Nucleus accumbens (tissue), 56 donors: ENCODE measurements at regions not wholly inside any gene's neighbourhood (a gene's known extent, or its start where the extent isn't known, plus 50 kb on each side); places are given as distances from the start of the nearest gene placed in this dataset.

Experiments used
- DNase-seq, 56 donors: peaks; one replicate each; lab custom pipeline; 2025; lab: John Stamatoyannopoulos, UW

DNA sequence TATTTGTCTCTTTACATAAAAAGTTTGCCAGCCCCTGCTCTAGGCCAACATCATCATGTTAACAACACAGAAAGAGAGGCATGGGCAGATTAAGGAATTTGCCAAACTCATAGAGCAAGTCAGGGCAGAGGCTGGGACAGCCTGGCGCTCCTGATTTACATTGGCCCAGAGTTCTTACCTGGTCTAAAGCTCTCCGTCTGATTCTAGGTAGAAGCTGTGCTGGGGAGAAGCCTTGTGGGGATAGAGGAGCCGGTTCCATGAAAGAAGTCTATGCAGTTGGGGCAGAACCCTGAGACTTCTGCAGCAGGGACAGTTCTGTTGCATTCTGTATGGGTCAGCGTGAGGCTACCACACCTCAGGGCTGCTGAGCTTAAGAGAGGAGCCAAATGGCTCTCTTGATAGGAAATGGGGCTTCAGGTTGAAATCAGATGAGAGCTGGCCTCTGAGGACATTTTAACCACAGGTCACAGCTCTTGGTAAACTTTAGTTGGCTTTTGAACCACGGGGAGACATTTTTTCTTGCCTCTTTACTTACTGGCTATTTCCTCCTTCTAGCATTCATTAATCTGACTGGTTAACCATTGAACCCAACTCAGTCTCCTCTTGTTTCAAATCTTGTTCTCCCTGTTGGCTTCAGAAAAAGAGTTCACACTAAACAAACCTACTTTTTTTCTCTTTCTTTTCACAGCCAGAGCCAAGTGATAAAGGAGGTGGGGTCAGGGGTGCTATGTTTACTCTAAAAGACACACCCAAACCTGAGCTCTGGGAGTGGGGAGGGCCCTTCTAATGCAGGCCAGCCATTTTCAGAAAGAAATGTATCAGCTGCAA, 250.7 kb downstream of the OPA1 start:
- no peak for DNase-seq

DNA sequence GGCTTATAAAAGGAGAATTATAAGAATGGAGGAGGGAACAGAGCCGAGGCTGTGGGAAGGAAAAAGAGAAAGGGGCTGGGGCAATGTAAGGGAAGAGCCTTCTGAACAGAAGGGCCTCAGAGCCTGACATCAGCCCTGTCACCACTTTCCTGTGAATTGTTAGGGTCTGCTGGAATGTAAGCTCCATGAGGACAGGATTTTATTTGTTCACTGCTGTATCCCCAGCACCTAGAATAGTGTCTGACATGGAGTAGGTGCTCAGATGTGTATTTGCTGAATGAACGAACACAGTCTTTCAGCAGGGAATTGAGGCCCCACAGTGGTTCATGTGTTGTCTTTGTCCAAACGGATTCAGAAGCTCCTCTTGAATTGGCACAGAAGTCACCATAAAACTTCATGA, 251.5 kb downstream of the OPA1 start:
- no peak for DNase-seq

DNA sequence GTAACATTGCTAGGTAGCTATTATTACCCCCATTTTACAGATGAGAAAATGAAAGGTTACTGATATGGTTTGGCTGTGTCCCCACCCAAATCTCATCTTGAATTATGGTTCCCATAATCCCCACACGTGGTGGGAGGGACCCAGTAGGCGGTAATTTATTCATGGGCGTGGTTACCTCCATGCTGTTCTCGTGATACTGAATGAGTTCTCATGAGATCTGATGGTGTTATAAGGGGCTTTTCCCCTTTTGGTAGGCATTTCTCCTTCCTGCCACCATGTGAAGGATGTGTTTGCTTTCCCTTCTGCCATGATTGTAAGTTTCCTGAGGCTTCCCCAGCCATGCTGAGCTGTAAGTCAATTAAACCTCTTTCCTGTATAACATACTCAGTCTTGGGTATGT, 252.1 kb downstream of the OPA1 start:
- no peak for DNase-seq

DNA sequence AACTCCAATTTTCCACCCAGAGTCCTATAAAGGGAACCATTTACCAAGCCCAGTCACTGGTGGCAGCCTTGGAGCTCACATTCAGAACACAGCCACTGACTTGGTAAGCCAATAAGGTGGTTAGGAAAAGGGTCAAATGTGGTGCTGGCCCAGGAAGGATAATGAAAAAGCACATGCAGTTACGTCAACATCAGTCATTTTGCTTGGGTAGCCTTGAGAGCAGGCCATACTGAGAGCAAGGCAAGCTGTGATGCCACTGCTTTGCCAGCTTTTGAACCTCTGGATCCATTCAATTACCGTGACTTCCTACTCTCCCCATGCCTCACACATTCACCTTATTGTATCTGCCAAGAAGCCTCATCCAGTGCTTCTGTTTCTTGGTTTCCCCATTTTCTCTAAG, 253.6 kb downstream of the OPA1 start:
- DNase-seq, result no peak

DNA sequence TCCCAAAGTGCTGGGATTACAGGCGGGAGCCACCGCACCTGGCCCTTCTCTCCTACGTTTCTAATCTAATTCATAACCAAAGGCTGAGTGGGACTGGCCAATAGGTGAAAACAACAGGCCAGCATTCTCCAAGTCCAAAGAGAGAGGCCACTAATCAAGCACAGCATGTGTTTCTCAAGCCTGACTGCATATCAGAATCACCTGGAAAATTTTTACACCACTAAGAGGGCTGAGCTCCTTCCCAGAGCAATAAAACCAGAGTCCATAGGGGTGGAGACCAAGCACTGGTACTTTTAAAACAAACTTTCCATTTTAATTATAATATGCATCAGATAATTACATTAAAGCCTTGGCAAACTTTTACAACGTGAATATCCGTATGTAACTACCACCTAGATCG, 254.4 kb downstream of the OPA1 start:
- no peak for DNase-seq

DNA sequence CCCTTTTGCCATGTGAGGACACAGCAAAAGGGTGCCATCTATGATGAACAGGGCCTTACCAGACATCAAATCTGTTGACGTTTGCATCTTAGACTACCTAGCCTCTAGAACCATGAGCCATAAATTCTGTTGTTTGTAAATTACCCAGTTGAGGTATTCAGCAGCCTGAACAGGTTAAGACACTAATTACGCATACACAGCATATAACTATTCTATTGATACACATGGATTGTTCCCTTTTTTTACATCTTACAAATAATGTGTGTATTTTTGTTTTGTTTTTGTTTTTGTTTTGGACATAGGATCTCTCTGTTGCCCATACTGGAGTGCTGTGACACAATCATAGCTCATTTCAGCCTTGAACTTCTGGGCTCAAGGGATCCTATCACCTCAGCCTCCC, 255.5 kb downstream of the OPA1 start:
- no peak for DNase-seq

DNA sequence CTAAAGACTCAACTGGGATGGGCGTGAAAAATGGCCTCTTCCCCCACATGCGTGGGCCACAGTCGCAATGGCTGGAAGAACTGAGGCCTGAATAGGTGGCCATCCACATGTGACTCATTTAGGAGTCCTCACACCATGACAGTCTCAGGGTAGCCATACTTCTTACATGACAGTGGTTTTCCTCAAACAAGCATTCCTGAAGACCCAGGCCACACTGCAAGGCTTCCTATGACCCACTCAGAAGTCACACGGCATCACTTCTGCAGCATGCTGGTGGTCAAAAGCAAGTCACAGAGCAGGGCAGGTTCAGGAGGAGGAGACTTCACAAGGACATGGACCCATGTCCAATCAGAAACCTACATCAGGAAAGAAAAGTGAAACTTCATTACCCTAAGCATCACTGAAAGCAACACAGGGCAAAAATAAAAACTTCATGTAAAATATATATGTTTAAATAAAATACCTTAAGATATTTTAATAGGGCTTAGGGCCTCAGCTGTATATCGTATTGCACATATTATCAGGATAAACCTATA, 257.1 kb downstream of the OPA1 start:
- DNase-seq, result no peak

DNA sequence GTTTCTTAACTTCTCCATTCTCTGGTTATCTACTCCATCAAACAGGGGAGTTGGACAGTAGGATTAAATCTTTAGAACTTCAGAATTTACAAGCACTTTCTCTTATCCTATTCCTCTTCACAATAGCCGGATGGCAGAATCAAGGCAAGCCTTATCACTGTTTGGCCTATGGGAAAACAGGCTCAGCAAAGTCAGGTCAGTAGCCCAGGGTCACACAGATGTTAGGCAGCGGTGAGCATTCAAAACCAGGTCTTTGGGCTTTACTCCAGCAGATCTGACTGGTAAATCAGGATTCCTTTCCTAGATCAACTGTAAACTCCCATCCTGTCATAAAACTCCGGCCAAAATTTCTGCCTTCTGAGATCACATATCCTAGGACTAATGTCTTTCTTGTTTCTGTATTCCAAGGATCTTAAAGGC, 258.4 kb downstream of the OPA1 start:
- DNase-seq, result no peak

DNA sequence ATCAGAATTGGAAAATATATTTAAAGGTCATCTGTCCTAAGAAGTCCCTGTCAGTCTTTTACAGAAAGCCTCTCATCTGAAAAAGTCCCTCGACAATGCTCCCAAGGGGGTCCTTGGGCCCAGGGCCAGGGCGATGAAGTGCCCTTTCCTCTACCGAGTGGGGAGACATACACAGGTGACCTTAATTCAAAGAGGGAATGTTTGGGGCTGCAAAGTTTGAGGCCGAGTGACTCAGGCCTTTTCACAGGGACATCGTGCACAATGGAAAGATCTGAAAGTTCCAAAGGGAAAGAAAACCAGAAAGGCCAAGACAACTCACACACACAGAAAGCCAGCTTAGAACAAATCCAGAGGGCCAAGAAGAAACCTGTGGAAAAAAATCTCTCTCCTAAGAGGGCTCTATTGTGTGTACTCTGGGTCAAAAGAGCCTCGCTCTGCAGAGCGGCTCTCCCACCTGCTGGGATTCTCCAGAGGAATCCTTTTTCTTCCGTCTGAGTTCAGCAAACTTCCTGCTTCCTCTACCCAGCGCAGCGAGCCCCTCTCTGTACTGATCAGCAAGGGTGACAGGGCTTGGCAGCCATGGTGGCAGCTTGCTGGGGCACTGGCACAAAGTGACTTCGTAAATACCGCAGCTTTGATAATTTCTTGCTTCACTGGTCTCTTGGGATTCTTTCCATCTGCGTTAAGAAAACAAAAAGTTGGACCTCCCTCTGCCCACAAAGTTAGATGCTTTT, 259.1 kb downstream of the OPA1 start:
- DNase-seq, result peak in 5 of 56 donors; percentile 1 to 26 (median 7)

DNA sequence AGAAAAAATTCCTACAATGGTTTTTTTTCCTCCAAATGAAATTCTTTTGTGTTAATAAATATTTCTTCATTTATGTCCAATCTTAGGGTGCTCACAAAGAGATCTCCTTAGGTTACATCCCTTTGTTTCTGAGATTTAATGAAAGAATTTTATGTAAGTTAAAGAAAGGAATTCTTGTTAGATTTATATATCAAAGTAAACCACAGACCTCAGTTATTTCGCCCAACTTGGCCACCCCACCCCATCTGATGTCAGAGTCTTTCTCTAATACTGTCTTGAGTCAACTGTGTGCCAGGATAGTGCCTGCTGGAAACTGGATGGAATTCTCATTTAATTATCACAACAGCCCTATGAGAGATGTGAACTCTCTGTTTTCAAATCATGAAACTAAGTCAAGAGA, 259.9 kb downstream of the OPA1 start:
- DNase-seq, result no peak

DNA sequence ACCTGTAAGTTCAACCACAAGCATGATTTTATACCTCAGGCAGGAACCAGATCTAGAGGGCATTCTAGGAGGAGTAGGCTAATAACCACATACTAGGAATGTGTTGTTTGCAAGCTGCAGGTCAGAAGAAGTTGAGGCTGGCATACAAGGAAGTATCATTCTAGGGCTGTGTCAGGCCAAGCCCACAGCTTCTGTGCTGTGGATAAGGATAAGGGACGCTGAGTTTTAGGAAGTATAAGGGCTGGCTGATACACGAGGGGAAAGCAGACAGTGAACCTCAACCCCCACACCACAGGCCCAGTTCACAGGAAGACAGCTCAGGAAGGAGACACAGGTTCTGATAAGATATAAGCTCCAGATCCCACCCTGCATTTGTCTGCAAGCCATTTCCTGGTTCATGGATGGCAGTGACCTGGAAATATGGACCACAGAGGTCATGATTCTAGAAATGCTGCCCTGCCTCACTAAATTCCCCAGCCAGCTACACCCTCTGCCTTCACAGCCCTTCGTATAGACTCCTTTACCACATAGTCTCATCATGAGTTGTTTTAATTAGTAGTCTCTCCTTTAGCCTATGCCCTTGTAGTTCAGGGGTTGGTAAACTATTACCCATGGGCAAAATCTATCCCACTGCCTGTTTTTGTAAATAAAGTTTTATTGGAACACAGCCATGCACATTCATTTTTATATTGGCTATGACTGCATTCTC, 260.7 kb downstream of the OPA1 start:
- DNase-seq, result no peak

DNA sequence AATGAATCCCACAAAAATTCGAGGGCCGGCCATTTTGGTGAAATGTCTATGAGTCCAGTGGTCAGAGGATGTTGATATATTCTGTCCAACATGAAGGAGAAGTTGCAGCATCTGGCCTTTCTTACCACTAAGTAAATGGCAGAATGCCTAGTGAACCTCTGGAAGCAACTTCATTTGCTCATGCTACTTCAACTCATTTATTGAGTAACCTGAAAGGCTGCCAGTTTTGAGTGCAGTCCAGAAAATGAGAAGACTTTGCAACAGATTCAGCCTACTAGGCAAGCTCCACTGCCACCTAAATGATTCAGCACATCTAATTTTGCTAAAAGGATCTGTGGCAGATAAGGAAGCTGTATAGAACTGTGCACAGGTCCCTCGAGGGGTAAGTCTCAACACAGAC, 265.0 kb downstream of the OPA1 start:
- no peak for DNase-seq

DNA sequence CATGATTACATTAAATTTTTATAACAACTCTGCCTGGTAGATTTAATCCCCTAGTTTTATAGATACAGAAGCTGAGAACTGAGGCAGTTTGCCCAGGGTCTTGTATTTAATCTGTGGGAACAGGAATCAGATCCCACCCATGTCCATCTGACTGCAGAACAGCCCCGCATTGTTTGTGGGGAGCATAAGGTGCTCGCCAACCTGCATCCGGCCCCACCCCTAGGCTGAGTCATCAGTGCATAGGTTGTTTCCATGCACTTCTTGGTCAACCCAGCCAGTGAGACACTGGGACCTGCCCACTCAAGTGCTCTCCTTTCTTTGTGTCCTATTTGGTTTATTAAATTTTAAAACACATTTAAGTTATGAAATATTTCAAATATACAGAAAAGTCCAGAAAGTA, 266.2 kb downstream of the OPA1 start:
- no peak for DNase-seq

DNA sequence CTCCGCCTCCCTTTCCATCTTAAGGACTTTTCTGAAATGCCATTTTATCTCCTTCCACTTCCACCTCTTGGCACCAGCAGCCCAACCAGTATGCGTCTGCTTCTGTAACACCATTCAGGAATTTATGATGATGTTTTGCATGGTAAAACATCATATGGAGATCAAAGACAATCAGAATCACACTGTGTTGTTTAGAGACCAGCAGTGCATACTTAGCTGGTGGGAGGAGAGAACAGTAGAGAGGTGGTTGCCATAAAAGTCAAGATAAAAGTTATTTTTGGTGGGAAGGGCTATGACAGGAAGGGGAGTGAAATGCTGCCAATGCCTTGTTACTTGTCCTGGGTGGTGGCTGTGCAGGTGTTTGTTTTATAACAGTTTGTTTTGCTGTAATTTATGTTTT, 268.0 kb downstream of the OPA1 start:
- no peak for DNase-seq

DNA sequence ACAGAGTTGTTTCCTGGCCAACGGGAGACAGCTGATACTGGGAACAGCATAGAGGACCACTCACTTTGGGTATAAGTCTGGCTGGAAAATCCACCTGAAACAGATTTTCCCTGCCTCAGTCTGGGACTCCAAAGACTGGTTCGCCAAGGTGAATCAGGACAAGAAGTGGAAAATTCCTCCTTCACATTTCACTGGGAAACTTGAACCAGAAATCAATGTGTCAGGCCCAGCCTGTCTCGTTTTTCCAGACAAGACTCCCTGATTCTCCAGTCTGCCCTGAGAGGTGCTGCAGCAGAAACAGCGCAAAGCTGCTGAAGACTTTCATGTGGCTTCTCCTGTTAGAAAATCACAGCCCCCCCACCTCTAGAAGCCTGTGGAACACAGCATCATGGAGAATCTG, 269.8 kb downstream of the OPA1 start:
- DNase-seq, result no peak

DNA sequence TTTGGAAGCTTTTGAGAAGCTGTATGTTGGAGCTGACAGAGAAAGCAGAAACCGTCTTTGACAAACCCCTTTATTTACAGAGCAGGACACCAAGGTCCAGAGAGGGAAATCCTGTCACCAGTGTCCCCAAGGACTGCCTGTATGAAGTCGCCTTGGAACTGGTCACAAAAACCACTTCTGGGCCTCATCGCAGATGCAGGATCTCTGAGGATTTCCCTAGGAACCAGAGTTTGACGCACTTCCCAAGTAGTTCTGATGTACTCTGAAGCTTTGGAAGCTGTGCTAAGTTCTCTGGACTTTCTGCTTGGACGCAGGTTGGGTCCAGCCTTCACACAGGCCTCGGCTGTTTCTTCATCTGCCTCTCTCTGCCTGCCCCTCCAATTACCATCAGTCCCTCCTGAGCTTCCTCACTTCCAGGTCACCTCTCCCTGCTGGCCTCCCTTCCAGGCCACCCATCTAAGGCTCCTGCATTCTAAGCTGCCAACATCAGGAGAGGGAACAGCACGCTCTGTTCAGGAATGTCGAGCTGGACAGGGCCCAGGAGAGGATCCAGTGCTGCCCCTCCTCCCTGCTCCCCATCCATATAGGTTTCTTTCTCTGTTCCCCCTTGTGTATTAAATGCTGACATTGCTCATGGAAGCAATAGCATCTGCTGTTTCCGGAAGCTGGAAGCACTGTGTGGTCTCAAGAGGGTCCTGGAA, 270.8 kb downstream of the OPA1 start:
- DNase-seq, result no peak

DNA sequence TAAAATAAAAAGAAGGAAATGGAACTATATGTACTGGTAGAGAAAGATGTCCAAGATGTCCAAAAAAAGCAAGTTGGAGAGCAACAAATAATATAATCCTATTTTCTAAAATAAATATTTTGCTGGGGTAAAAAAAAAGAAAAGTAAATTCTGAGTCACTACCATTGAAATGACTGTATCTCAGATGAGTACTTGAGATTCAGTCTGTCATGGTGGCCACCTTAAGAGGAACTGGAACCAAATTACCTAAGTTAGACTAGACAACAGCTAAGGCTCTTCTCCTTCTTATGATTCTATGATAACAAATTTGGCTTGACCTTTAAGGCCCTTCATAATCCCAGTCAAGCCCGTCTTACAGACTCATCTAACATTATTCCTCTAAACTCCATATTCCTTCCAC, 270.6 kb upstream of the HES1 start:
- DNase-seq, result no peak

DNA sequence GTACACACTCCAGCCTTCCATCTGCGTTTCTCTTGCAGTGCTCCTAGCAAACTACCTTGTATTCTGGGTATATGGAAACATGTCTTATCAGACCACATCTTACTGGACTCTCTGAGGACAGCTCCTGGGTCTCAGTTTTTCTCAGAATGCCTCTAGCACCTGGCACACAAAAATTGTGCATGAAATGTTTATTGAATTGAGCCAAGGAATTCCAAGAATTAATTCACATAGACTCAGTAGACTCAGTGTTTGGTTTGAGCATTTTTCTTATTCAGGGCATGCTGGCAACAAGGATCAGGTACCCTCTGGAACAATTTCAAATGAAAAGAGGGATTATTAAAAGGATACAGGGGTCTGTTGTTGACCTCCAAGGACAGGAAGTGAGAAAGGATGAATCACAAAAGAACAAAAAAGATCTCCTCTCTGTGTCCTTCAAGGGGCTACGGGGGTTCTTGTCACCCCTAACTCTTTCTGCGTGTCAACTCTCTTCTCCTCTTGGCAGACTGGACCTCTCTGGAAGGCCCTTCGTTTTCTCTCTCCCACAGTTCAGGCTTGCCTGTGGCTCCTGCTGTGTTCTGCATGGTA, 270.0 kb upstream of the HES1 start:
- no peak for DNase-seq

DNA sequence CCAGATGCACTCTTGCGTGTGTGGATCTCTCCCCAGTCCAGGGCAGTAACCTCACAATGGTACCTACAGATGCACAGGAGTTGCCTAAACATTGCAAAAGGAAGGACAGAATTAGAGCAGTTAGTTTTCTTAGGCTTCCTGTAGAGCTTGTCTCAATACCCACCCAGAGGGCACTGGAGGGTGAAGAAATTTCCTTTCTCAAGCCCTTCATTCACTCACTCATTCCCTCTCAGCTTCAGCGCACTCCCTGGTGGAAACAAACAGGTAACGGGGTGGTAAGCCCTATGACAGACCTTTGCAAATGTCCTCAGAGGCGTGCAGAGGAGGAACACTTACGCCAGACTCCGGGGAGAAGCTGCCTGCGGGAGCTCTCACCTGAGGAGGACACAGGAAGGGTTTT, 267.4 kb upstream of the HES1 start:
- no peak for DNase-seq
